HUDEP-2 (cell line): ENCODE measurements at regions not wholly inside any gene's neighbourhood (a gene's known extent, or its start where the extent isn't known, plus 50 kb on each side); places are given as distances from the start of the nearest gene placed in this dataset.
"Not testable (repeated sequence)": the region's sequence is repeated elsewhere in the genome, so short reads cannot be mapped to it uniquely, and the experiment has no call there.

Source experiments
- DNase-seq, 76 experiments: peaks; one replicate each; lab custom pipeline; 2025; ENCODE audit not compliant: unreplicated experiment in 76 of 76; lab: John Stamatoyannopoulos, UW

DNA sequence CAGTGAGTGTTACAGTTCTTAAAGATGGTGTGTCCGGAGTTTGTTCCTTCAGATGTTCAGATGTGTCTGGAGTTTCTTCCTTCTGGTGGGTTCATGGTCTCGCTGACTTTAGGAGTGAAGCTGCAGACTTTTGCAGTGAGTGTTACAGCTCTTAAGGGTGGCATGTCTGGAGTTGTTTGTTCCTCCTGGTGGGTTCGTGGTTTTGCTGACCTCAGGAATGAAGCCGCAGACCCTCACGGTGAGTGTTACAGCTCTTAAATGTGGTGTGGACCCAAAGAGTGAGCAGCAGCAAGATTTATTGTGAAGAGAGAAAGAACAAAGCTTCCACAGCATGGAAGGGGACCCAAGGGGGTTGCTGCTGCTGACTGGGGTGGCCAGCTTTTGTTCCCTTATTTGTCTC is 159.6 kb downstream of the POLR1F start:
- DNase-seq = not testable (repeated sequence)

DNA sequence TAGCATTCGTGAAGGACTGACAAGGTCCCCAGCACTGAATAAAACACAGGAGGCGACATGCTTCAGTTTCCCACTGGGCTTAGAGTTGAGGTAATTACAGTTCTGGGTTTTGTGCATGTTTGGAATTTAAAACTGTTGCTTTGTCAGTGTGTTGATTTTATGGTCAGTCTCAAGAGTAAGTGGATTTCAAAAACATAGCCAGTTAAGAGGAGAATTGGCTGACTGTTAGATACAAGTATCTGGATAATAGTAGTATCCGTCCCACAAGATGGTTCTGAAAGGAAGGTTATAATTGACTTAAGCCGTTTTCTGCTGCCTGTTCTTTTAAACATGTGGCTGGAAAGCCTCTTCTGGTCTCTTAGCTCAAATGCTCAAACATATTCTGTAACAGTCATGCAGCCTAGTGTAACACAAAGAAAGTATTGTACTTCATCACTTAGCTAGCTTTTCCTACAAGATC is 170.9 kb downstream of the POLR1F start:
- no peak for DNase-seq

DNA sequence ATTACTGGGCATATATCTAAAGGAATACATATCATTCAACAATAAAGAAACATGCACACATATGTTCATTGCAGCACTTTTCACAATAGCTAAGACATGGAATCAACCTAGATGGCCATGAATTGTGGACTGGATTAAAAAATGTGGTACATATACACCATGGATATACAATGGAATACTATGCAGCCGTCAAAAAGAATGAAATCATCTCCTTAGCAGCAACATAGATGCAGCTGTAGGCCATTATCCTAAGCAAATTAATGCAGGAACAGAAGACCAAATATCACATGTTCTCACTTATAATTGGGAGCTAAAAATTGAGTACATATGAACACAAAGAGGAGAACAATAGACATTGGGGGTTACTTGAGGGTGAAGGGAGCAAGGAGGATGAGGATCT is 175.6 kb downstream of the POLR1F start:
- no peak for DNase-seq

DNA sequence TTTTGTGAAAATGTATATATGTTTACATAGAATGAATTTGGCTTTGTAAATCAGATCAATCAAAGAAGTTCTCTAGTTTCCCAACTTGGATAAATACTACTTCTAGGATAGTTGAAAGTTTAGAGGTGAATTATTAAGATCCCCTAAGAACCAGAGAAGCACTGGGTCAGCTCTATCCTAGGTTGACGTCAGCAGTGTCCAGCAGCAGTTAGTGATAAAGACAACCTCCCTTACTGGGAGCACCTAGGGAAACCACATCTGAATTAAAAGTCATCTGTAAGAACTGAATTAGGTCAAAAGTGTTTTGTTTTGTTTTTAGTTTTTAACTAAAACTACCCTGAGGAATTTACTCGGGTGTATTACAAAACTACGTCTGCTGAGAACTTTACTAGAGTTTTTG is 178.0 kb downstream of the POLR1F start:
- DNase-seq = no peak

DNA sequence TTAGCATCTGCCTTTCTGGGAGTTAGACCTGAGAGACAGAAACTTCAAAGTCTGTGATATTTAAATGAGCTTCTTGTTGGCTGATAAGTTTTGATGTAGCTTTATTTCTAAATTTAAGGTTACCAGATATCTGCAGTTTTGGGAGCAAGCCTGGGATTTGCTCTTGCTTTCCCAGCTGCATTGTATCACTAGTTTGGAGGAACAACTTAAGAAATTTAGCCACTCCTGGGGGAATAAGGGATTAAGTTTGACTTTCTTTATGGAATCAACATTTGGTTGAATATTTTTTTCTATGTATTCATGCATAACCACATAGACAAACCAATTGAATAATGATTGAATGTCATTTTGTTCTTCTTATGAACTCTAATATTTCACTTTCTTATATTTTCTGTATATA is 178.6 kb downstream of the POLR1F start:
- no peak for DNase-seq

DNA sequence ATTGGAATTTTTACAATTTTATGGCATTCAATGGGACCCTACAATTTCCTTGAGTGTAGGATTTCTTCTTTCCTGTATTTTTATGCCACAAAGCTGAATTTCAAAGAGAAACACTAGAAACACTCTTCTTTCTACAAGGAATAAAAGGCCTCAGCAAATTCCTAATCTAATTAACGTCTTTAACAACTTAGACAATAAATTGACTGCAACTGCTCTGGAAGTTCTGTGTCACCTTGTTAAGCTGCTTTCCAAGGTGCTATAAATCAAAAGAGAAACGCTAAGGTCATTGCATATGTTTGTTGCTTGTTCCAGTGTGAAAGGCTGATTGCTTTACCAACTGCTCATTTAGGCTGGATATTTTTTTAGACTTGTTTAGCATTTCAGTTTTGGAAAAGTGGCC is 182.2 kb downstream of the POLR1F start:
- DNase-seq = no peak

DNA sequence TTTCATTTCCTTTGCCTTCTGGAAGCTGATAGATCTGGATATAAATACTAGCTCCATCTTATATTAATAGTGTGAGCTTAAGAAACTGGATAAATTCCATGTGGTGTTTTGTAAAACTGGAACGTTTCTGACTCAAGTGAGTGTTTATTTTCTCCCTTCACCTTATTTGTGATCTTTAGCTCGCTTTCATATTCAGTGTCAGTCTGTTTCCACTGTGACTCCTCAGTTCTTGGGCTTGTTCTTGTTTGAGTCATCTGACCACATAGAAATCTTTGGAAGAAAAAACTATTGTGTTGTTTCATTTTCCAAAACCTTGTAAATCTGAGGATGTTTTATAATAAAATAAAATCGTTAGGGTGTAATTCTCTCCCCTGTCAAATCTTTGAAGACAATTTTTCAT is 186.4 kb downstream of the POLR1F start:
- no peak for DNase-seq

DNA sequence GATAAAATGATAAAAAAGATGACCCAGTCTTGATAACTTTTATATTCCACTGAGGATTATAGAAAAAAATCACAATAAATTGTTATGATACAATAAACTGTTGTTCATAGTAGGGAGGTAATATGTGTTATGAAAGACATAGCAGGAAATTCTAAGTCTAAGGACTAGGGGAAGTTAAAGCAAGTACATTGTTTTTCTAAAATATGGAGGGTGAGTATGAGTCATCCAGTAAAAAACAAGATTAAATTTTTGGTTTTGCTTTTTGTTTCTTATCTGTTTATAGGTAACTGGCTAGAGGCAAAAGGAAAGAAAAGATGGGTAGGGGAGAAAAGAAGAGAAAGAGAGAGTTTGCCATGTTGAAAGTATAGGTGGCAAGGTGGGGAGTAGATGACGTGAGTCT is 188.4 kb downstream of the POLR1F start:
- no peak for DNase-seq

DNA sequence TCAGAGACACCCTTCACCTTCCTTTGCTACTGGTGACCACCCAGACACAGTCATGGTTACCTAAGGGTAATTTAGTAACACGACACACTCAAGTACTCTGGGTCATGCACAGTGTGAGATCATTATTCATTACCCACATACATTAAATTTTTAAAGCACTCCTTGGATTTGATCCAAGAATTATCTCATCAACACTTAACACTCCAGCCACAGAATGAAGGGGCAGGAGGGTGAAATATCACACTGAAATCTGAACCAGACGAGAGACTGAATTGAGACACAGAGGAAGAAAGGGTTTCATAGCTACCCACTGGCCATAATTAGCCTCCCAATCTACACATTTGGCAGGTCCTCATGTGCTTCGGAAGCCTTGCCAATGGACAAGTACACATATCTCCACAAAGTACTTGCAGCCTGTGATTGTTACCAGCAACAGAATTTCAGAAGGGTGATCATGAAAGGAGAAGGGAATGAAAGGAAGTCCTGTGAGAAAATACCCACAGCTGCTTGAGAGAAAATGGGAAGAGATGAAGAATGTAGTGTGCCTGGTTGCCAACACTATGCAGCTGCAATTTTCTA is 189.3 kb downstream of the POLR1F start:
- DNase-seq = no peak

DNA sequence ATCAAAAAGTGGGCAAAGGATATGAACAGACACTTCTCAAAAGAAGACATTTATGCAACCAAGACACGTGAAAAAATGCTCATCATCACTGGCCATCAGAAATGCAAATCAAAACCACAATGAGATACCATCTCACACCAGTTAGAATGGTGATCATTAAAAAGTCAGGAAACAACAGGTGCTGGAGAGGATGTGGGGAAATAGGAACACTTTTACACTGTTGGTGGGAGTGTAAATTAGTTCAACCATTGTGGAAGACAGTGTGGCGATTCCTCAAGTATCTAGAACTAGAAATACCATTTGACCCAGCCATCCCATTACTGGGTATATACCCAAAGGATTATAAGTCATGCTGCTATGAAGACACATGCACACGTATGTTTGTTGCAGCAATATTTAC is 191.3 kb downstream of the POLR1F start:
- not testable (repeated sequence) for DNase-seq

DNA sequence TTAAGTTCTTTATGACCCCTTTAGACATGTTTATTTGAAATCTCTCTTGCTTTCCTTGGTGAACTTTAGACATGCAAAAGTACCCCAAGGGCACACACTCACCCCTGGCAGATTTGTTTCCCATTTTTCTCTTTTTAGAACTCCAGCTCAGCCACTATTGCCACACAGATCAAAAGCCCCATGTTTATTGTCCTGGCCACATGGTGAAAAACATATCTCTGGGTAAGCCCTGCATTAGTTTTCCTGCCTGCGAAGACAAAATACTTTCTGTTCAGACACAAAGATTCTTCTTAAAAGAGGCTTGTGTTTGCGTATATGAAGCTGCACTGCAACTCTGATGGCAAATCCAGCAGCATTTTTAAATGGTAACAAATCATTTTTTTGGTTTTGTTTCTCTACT is 200.0 kb downstream of the POLR1F start:
- DNase-seq = no peak

DNA sequence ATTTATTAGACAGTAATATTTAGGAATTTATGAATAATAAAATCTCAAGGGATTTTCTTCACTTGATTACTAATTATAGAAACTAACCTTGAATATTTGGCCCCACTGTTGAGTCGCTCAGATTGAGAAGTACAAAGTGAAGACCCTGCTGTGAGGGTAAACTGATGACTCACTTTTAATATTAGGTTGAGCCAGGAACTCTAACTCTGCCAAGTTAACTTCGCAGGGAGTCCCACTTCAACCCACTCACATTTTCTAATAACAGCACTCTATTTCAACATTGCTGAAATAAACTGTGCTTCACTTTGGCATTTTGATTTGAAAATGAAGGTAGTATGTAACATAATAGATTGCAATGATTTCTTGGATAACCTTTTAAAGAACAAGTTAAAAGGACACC is 200.7 kb downstream of the POLR1F start:
- DNase-seq = no peak

DNA sequence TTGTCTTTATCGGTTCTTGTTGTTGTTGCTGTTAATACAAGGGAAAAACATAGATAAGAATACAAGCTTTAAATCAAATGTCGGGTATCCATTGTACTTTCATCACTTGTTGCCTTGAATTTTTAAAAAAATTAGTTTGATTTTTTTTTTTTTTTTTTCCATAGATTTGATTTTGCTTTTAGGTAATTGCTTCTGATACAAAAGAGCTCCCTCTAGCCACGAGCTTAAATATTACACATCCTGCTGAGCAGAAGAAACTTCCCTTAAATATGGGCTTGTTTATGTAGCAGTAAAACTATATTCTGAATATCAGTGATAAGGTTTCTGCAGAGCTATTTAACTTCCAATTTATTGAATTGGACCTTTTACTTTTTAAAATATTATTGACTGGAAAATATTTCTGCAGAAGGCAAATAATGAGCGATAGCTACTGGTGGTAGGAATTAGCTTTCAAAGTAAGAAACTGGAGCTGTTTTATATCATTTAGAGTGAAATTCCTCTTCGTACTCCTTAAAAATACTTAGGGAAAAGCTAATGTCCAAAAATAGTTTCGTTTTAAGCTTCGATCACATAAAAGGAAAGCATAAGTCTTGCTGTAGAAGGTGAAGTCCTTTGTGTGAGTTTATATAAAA is 216.9 kb downstream of the POLR1F start:
- DNase-seq = peak in 4 of 76 experiments; percentile 4 to 24 (median 15)

DNA sequence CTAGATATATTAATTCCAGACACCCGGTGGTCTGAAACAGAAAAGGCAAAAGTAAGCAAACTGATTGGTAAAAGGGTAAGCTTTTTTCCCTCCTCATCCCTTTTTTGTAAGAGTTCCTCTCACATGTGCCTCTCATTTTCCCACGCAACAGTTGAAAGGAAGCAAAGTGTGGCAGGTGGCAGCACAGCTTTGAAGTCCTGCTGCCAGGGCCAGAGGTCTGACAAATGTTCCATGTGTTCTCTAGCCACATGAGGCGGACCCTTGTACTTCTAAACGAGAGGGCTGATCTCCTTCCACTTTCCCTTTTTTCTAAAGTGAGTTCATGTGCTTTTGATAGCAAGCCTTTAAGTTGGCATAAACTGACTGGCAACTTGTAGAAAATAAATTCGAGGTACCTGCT is 217.5 kb downstream of the POLR1F start:
- no peak for DNase-seq

DNA sequence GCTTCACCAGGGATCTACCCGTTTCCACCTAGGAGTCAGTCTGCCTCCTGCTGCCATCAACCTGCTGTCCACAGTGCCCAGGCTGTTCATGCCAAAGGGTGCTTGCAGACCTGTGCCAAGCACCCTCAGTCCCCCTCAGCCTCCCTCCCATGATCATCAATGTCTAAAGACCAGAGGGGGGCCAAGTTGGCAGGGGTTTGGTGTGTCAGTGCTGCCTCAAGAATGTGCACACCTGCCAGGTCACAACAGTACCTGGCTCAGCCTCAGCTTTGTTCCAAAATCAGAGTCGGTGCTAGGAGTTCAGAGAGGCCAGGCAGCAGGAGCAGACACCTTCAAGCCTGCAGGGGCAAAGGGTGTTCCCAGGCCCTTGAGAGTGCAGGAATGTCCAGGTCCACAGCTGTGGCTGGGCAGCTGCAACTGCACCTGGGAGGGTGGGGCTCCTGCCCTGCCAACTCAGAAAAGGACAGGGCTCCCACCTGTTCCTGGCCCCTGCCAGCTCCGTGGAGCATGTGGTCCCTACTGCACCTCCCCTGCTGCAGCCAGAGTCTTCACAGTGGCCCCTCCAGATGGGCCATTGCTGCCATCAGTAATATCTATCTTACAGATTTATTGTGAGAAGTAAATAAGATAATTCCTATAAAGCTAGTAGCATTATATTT is 219.5 kb downstream of the POLR1F start:
- no peak for DNase-seq

DNA sequence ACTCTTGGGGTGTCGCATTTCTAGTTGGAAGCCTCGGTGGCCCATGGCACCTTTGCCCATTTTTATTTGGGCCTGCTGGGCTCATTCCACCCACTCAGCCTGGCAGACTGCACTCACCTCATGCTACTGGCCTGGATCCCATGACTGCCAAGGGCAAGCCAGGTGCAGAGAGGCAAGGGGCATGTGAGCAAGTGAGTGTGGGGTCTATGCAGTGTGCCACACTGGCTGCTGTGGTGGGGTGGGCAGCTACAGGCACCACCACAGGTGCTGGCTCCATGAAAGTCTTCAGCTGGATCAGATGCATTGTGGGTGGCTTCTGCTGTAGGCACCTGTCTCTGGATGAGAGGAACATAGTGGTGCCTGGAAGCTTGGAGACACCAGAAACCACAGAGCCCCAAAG is 220.8 kb downstream of the POLR1F start:
- DNase-seq = no peak

DNA sequence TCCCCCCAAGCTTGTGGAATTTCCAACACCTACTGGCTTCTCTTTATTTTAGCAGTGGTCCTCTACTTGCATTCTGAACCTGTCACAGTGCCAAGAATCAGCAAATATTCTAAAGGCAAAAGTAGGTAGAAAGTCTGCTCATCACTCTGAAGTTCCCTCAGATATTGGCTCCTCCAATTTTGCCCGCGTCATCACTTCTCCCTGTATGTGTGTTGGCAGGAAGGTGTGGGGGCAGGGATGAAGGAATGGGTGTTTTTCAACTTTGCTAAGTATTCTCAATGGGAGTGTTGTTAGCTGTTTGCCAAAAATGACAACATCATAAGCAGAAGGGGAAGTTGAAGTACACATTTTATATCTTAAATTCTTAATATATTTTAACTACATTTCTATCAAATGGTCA is 226.2 kb downstream of the POLR1F start:
- DNase-seq = no peak

DNA sequence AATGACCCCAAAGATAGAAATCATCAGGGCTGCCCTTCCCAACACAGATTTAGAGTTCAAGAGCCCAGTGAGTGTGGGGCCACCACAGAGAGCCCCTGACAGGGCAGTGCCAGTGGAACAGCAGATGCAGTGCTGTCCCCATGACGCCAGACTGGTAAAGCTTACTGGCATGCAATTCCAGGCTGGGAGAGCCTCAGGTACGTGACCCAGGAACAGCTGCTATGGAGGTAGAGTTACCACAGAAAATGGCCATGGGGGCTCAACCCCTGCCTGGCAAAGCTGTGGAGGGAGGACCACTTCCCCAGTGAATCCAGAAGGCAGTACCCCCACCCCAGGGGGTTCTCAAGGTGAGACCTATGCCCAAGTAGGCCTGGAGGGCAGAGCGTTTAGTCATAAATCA is 228.5 kb downstream of the POLR1F start:
- no peak for DNase-seq

DNA sequence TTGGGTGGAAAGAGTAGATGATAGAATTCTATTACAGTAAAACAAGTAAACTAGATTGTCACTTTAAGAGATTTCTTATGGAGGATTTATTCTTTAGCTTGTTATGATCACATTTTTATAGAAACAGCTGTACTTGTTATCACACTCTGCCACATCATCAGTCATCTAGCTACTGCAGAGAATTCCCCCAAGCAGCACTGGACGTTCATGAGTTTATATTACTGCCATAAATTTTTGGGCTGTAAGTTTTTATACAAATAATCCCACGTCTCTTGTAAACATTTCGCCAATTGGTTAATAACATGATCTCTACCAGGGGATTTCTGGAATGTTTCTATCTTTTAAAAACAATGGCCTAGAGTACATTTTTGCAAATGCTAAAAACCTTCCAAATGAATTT is 238.8 kb downstream of the POLR1F start:
- DNase-seq = no peak

DNA sequence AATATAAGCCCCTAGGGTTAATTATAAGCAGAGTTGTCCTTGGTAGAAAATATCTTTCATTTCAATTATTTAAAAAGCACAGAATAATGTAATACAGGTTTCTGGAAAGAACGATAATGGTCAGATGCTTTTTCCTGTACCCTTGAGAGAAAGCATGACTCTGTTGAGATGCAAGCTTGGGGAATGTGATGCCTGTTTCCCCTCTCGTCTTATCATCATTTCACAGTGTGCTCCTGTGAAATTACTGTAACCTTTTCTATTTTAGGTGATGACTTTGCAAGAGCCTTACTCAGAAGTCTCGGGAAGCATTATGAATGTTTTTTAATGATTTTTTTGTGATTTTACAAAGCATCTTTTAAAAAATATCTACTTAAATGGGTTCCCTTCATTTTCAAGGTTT is 243.0 kb downstream of the POLR1F start:
- DNase-seq = no peak

DNA sequence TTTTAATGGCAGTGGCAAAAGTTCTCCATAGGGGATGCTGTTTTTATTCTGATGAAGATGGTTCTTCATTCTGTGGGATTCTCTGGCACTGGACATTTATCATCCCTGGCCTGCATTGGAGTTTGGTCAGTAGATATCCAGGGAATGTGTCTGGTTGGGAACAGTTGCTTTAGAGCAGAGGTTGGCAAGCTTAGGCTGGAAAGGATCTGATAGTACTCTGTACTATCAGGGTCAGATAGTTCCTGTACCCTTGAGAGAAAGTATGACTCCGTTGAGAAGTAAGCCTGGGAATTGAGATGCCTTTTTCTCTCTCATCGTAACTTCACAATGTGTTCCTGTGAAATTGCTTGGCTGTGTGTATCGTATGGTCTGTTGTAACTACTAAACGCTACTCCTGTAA is 244.1 kb downstream of the POLR1F start:
- DNase-seq = no peak

DNA sequence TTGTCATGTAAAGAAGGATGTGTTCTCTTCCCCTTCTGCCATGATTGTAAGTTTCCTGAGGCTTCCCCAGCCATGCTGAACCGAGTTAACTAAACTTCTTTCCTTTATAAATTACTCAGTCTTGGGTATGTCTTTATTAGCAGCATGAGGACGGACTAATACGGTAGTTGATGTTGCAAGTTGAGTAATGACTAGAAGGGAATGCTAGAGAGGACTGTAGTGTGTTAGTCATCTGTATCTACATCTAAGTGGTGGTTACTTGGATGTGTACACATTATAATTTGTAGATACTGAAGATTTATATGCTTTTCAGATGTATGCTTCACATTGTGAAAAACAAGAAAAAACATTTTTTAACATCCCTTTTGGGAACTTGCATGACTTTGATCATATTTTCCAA is 244.6 kb downstream of the POLR1F start:
- no peak for DNase-seq
